Keratinocyte (primary cell): ENCODE measurements at regions not wholly inside any gene's neighbourhood (a gene's known extent, or its start where the extent isn't known, plus 50 kb on each side); places are given as distances from the start of the nearest gene placed in this dataset.

Experiments used
- DNase-seq: peaks from one replicate; pipeline ENCODE4 v3.0.0-alpha.2; 2011; ENCODE audit warnings: low read depth, missing footprints, low spot score
- FAIRE-seq: peaks from 2 replicates; lab custom pipeline; 2011; peaks lifted over from hg19 to GRCh38; lab: Jason Lieb, UNC
- H2AFZ ChIP-seq: 2 replicates; pipeline ENCODE4 v1.6.0; 2012; ENCODE audit warnings: low read length, control low read depth, inconsistent platforms; ENCODE audit not compliant: control insufficient read depth
- H3K27ac ChIP-seq: 2 replicates; pipeline ENCODE4 v1.5.1; 2011; ENCODE audit warnings: low read length; ENCODE audit not compliant: control insufficient read depth, insufficient read depth
- H3K27me3 ChIP-seq: 3 replicates; pipeline ENCODE4 v1.6.0; 2011; ENCODE audit warnings: low read length; ENCODE audit not compliant: control insufficient read depth, insufficient read depth; ENCODE audit errors: extremely low read depth
- H3K36me3 ChIP-seq, 2 experiments: 2 replicates in 1 of 2; 3 replicates in 1 of 2; pipeline ENCODE4 v1.5.1; 2011; ENCODE audit warnings: low read length in 2 of 2, mild to moderate bottlenecking in 1 of 2; ENCODE audit not compliant: control insufficient read depth in 2 of 2, insufficient read depth in 2 of 2; ENCODE audit errors: extremely low read depth in 1 of 2
- H3K4me1 ChIP-seq: 3 replicates; pipeline ENCODE4 v1.5.1; 2011; ENCODE audit warnings: low read length; ENCODE audit not compliant: control insufficient read depth, insufficient read depth; ENCODE audit errors: extremely low read depth
- H3K4me2 ChIP-seq: 3 replicates; pipeline ENCODE4 v1.6.0; 2011; ENCODE audit warnings: low read depth, low read length; ENCODE audit not compliant: control insufficient read depth, insufficient read depth; ENCODE audit errors: extremely low read depth
- H3K4me3 ChIP-seq, 3 experiments: fragments of 200-600 bp in 1 of 3; sonication (generic) in 1 of 3; 2 replicates in 2 of 3; 3 replicates in 1 of 3; pipeline ENCODE4 v1.5.1; 2011 to 2016; ENCODE audit warnings: low read length in 3 of 3, mild to moderate bottlenecking in 3 of 3, control low read depth in 2 of 3, inconsistent platforms in 1 of 3, low read depth in 1 of 3, mixed read lengths in 1 of 3, mixed run types in 1 of 3, moderate library complexity in 1 of 3; ENCODE audit not compliant: control insufficient read depth in 2 of 3, insufficient read depth in 2 of 3; ENCODE audit errors: extremely low read depth in 1 of 3
- H3K79me2 ChIP-seq: 2 replicates; pipeline ENCODE4 v1.6.0; 2012; ENCODE audit warnings: low read length; ENCODE audit not compliant: control insufficient read depth, insufficient read depth
- H3K9ac ChIP-seq: 3 replicates; pipeline ENCODE4 v1.6.0; 2011; ENCODE audit warnings: low read length; ENCODE audit not compliant: control insufficient read depth, insufficient read depth; ENCODE audit errors: extremely low read depth
- H3K9me1 ChIP-seq: 3 replicates; pipeline ENCODE4 v1.6.0; 2011; ENCODE audit warnings: low read length; ENCODE audit not compliant: control insufficient read depth, insufficient read depth; ENCODE audit errors: extremely low read depth
- H3K9me3 ChIP-seq: 2 replicates; pipeline ENCODE4 v1.5.1; 2012; ENCODE audit warnings: low read depth, low read length; ENCODE audit not compliant: control insufficient read depth
- H4K20me1 ChIP-seq: 3 replicates; pipeline ENCODE4 v1.6.0; 2011; ENCODE audit warnings: low read length; ENCODE audit not compliant: control insufficient read depth, insufficient read depth; ENCODE audit errors: extremely low read depth
- EZH2 ChIP-seq: IDR thresholded peaks from one replicate; pipeline ENCODE4 v1.6.1; 2012; ENCODE audit warnings: inconsistent platforms, mild to moderate bottlenecking, low read length, moderate library complexity
- dilution Hi-C: fragments of 300-500 bp; cut with MboI; formaldehyde crosslinking; loops from one replicate; pipeline ENCODE4 v1.7.0; 2020; ENCODE audit warnings: low sequenced_read_pairs; ENCODE audit not compliant: extremely low pct_ligation_motif_present
- TF ChIP-seq, protein P1 (sequence below), 3 experiments: IDR thresholded peaks in 1 of 3; conservative IDR thresholded peaks in 1 of 3; optimal IDR thresholded peaks in 1 of 3; 2 replicates in 2 of 3; 3 replicates in 1 of 3; pipeline versions ENCODE3 to v1.5.1; 2011; ENCODE audit warnings: low read length in 3 of 3, mild to moderate bottlenecking in 3 of 3, moderate library complexity in 2 of 3, control low read depth in 1 of 3, inconsistent platforms in 1 of 3; ENCODE audit not compliant: insufficient read depth in 2 of 3; ENCODE audit errors: extremely low read depth in 1 of 3

DNA sequence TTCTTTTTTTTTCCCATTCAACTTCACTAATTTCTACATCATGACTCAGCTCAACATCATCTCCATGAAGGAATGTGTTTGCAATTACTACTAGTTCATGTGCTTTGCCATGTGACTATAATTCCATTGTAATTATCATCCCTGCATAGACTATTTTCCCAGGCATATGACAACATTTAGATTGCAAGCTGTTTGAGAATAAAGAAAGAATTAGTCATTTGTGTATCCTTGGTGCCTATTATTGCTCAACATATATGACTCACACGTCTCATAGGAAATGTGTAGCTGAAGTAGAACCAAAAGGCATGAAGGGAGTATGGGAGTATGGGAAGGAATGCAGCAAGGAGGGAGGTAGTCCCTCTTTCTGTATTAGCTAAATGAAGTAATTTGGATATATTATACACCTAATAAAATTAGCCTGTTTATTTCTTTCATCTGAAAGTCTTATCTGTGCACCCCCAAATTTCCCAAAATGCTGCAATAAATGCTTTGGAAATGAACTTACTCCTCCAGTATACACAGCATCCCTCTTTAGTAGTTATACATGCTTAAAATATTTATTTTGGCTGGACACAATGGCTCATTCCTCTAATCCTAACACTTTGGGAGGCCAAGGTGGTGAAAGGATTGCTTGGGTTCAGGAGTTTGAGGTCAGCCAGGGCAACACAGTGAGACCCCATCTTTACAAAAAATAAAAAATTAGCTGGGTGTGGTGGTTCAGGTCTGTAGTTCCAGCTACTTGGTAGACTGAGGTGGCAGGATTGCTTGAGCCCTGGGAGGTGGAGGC lies 316.9 kb upstream of the ADGRL4 start:
- Histone ChIP-seq H3K9me3 (peaks cover 2% of the 10 kb centered on the region), H3K27ac (peak overlapping the region; percentile 48), H3K4me1 (peaks cover 7% of the 10 kb centered on the region), H3K4me2 (no peak overlapping the region), H3K79me2 (no peaks in the 10 kb centered on the region), H3K9ac (no peak overlapping the region), H3K36me3 (no peaks in the 10 kb centered on the region), H3K9me1 (no peaks in the 10 kb centered on the region), H3K27me3 (no peaks in the 10 kb centered on the region), H3K4me3 (no peak overlapping the region), H4K20me1 (no peaks in the 10 kb centered on the region), H2AFZ (no peak overlapping the region)
- FAIRE-seq, result peak; percentile 64
- peak; percentile 42 for DNase-seq
- dilution Hi-C loops, result no loop called here
- TF ChIP-seq, protein P1, sequence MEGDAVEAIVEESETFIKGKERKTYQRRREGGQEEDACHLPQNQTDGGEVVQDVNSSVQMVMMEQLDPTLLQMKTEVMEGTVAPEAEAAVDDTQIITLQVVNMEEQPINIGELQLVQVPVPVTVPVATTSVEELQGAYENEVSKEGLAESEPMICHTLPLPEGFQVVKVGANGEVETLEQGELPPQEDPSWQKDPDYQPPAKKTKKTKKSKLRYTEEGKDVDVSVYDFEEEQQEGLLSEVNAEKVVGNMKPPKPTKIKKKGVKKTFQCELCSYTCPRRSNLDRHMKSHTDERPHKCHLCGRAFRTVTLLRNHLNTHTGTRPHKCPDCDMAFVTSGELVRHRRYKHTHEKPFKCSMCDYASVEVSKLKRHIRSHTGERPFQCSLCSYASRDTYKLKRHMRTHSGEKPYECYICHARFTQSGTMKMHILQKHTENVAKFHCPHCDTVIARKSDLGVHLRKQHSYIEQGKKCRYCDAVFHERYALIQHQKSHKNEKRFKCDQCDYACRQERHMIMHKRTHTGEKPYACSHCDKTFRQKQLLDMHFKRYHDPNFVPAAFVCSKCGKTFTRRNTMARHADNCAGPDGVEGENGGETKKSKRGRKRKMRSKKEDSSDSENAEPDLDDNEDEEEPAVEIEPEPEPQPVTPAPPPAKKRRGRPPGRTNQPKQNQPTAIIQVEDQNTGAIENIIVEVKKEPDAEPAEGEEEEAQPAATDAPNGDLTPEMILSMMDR (optimal IDR thresholded peaks at IDR 0.05 in 1 of 3, IDR thresholded peaks at IDR 0.05 in 1 of 3, conservative IDR thresholded peaks at IDR 0.05 in 1 of 3; ENCODE audit: extremely low read depth in 1 of 3, insufficient read depth in 2 of 3, low read length in 3 of 3), result no peak
- TF ChIP-seq EZH2, result no peak

- H3K36me3 ChIP-seq, result no peaks in the 10 kb centered on the region
- H3K27ac ChIP-seq, result peak overlapping the region; percentile 40
- no peaks in the 10 kb centered on the region for H3K9me1 ChIP-seq
- peaks cover 2% of the 10 kb centered on the region for H3K9me3 ChIP-seq
- no peak for DNase-seq
- TF ChIP-seq, protein P1 (optimal IDR thresholded peaks at IDR 0.05 in 1 of 3, IDR thresholded peaks at IDR 0.05 in 1 of 3, conservative IDR thresholded peaks at IDR 0.05 in 1 of 3; ENCODE audit: extremely low read depth in 1 of 3, insufficient read depth in 2 of 3, low read length in 3 of 3), result no peak
- no peak for TF ChIP-seq EZH2
- no peaks in the 10 kb centered on the region for H3K27me3 ChIP-seq
- no peaks in the 10 kb centered on the region for H3K79me2 ChIP-seq
- H3K4me2 ChIP-seq, result no peak overlapping the region
- peak; percentile 43 for FAIRE-seq
- no peaks in the 10 kb centered on the region for H4K20me1 ChIP-seq
- peaks cover 7% of the 10 kb centered on the region for H3K4me1 ChIP-seq
- dilution Hi-C loops, result no loop called here
- no peak overlapping the region for H2AFZ ChIP-seq
- H3K9ac ChIP-seq, result no peak overlapping the region
- H3K4me3 ChIP-seq, result no peak overlapping the region
Observed at GRCh38 chr1:79322511-79323027, 316.0 kb upstream of the ADGRL4 start.
